IPS-NIHi7 (cell line): ENCODE measurements at regions not wholly inside any gene's neighbourhood (a gene's known extent, or its start where the extent isn't known, plus 50 kb on each side); places are given as distances from the start of the nearest gene placed in this dataset.
"Not testable (repeated sequence)": the region's sequence is repeated elsewhere in the genome, so short reads cannot be mapped to it uniquely, and the experiment has no call there.

Source experiments
- DNase-seq: peaks from one replicate; pipeline ENCODE4 v3.0.0; 2012; ENCODE audit warnings: mixed read lengths; ENCODE audit errors: extremely low spot score

- no peak for DNase-seq
Observed at GRCh38 chr5:67644221-67644920, 447.8 kb upstream of the CD180 start.

DNA sequence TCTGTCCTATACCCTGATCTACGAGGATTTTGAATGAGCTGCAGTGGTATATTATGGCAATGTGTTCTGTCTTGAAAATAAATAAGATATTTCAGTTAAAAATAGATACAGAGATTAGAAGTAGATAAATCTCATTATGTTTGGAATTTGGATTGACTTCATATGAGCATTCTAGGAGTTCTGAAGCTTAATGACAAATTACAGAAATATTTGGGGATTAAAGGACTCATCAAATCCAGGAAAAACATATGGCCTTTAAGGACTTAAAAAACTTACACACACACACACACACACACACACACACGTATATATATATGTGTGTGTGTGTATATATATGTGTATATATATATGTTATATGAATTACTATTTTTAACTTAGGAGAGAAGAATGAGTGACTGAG is 446.9 kb upstream of the CD180 start:
- DNase-seq = no peak

DNA sequence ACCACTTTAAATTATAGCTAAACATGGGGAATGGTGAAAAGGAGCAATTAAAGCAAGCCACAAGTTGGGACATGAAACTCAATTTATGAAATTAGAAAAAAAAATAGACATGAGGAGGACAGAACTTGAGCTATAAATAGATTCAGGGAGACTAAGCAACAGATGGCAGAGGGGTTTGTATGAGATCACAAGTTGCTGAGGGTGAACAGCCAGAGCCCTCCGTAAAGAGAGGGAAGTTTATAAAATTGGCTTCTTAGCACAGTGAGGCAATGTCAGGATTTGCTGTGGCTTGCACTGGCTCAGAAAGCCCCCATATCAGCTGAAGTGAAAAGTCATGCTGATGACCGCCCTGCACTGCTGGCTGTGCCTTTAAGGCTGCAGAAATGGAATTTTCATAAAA is 443.4 kb upstream of the CD180 start:
- no peak for DNase-seq

DNA sequence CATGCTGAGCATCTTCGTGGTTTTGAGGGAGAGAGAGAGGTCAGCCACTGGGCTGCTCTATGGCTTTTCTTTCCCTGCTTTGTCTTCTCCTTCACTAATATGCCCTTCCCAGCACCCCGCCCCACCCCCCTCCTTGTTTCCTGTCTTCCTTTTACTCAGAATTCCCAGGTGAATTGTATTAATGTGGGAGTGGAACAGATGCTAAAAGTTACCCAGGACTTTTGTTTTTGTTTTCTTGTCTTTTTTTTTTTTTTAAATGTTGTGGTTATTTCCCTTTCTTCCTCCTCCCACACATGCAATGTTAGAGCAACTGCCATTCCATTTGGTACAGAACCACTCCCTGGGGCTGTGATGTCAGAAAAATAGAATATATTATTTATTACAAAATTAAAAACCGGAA is 442.7 kb upstream of the CD180 start:
- DNase-seq = no peak

DNA sequence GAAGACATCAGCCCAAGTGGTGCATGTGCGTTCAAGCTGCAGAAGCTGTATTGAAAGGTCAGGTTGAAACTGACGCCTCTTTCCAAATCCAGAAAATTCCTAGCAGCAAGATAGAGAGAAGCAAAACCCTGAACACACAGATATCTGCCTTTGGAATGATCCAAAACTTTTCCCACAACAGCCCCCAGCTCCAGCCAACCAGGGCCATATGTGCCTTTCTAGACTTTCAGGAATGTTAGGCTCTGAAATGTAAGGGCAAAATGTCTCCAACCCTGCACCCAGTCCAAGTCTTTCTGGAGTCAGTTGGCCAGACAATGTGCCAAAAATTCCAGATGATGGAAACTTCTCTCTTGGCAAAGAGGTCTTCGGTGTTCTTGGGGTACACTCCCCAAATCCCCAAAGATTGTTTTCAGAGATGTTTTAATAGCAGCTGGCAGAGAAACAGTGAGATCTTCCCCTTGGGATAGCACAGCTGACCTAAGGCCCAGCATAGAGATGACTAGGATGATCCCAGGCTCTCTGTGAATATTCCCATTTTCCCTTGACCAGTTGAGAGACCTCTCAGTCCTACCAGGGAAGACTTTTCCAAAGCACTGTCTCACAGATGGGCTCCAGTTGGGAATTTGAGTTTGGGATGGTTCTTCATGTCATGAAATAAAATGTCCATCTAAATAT is 440.4 kb upstream of the CD180 start:
- DNase-seq = no peak

DNA sequence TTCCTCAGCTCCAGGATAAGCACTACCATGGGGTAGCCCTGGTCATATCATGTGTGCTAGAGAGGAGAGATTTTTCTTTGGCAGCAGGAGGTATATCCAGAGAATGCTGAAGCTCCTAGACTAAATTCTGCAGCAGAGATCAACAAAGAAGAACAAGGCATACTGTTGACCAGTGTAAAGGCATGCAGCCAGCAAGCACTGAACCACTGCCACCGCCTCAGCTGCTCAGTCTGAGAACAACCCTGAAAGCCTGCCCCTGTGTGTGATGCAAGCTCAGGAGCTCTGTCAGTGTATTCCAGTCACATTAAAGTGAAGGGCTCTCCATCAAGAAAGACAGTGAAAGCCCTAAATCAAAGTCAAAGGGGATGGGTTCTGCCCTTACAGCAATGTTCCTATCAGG is 439.5 kb upstream of the CD180 start:
- no peak for DNase-seq

DNA sequence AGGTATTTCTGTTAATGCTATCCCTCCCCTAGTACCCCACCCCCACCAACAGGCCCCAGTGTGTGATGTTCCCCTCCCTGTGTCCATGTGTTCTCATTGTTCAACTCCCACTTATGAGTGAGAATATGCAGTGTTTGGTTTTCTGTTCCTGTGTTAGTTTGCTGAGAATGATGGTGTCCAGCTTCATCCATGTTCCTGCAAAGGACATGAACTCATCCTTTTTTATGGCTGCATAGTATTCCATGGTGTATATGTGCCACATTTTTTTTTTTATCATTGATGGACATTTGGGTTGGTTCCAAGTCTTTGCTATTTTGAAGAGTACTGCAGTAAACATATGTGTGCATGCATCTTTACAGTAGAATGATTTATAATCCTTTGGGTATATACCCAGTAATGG is 430.5 kb upstream of the CD180 start:
- DNase-seq = not testable (repeated sequence)

DNA sequence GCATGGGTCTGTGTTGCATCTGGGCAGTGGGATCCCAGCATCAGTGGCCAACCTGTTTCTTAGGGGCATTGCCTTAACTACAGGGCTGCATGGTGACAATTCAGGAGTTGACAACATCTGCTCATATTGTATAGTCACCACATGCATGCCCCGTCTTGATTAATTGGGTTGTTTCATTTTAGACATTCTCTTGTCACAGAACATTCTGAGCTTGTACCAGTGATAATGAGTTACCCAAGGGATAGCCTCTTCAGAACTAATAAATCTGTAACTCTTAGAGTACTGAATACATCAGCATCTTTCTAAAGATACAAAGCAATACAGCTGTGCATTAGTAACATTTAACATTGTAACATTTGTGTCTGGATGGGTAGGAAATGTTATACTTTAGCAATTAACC is 426.5 kb upstream of the CD180 start:
- no peak for DNase-seq

GRCh38 chr5:67620424-67621397 is 424.1 kb upstream of the CD180 start:
- no peak for DNase-seq

- DNase-seq = no peak
Observed at GRCh38 chr5:67619636-67620035, 423.0 kb upstream of the CD180 start.

DNA sequence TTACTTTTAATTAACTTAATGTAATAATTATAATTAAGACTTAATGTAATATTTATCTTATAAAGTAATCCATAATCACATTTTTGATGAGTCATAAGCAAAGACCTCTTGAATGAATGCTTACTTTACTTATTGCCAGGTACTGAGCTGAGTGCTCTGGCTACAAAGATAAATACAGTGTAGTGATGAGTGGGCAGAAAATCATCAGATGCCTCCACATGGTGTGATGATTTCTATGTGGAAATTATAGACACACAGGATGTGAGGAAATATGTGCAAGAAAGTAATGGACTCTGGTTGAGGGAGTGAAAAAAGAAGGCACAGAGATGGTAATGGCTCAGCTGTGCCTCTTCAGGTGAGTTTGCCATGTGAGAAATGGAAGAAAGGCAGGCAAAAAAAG is 422.6 kb upstream of the CD180 start:
- DNase-seq = no peak

DNA sequence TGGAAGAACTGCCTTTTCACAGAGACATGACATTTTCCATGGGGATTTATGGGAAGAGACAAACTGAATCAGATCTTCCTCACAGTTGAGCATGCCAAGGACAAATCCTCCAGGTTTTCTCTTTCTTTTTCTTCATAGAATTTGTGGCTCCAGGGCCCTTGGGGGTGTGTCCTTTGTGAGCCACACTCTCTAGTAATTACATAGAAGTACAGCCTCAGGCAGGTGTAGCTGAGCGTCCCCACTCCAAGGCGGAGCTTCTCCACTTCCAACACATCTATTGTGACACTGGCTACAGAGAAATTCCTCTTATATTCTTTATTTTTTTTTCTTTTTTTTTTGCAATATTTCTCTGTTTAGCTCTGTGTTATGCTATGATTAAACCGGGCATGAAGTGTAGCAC is 420.5 kb upstream of the CD180 start:
- no peak for DNase-seq

- DNase-seq = no peak
Observed at GRCh38 chr5:67612961-67613360, 416.4 kb upstream of the CD180 start.

DNA sequence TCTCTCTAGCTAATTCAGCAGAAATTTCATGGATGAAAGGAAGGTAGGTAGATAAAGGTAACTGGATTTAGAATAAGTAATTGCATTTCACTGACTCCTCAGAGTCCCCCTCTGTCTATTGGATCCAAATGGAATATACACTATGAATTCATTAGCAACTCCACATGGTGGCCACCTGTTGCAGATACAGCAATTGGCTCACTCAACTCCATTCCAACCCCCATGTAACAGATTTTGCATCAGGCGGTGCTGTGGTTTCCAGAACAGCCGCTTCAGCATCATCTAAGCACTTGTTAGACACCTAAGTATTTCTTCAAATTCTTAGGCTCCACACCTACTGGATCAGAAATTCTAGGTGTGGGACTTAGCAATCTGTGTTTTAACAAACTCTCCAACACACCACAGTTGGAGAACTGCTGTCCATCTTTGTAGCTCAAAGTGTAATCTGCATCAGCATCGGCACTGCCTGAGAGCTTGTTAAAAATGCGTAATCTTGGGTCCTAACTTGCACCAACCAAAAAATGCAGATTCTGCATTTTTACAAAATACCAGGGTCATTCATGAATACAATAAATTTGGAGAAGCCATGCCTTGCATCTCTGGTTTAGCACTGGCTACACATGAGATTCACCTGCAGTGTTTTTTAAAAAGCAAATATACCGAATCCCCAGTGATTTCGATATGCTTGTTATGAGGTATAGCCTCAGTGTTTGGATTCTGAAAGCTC is 413.8 kb upstream of the CD180 start:
- DNase-seq = no peak

GRCh38 chr5:67607958-67608357 is 411.4 kb upstream of the CD180 start:
- DNase-seq = no peak

GRCh38 chr5:67606586-67606947 is 410.0 kb upstream of the CD180 start:
- DNase-seq = no peak

DNA sequence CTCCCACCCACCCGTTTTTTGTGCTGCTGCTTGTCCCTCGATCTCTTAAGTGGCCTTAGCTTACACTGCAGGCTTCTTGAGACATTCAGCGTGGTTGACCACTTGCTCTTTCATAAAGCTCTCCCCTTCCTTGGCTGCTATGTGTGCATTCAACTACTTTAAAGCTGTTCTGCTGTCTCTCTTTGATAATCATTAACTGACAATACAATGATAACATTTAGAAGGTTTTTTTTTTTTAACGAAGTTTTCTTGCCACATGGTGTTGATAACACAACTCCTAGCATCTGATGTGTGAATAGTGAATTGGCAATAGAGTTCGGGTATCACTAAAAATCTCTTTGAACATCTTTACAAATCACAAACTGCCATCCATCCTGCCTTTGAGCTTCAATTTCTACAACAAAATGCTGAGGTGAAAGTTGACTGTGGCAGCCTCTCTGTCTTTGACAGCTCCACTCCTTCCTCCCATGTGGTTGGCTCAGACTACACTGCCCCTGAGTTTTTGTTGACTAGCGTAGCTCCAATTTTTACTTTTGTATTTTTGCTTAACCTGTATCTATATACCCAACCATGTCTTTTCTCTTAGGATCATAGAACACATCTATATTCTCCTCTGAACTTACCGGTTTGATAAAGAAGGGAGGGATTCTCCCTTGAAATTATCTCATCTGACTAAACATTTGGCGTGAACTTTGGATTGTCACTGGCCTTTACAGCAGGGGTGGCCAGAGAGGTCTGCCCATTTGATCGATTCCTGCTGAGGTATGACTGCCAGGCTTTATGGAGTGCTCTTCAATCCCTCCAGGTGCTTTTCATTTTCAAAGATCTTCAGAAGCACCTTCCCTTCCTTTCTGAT is 409.4 kb upstream of the CD180 start:
- DNase-seq = no peak

DNA sequence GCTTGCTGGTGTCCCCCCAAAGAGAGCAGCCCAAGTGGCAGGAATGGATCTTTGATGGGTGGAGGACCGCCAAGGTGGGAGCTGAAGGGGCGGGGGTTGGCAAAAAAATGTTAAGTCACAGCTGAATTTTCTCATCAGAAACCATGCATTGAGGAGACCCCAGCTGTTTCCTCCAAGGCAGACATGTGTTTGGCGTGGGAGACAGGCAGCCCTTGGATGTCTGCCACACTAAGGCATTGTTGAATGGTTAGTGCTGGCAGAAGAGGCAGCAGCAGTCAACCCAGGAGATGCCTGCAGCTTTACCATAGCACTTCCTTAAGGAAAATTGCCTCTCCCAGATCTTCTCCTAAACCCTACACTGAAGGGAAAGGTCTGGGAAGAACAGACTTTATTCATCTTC is 394.9 kb upstream of the CD180 start:
- DNase-seq = no peak

DNA sequence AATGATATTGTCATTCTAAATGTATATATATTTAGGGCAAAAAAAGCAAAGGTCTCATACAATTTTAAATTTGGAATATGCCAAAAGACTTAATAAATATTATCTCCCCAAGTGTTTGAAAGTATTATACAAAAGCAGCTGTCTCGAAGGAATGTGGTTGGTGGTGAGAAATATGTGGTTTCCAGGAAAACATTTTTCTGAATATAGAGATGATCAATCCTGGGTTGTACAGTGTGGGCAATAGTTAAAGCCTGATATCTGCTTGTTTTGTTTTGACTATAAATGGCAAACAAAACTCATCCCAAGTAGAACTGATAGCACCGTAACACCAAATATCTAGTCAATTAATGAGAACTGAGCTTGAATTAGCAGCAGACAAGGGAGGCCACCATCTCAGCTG is 391.8 kb upstream of the CD180 start:
- DNase-seq = no peak

DNA sequence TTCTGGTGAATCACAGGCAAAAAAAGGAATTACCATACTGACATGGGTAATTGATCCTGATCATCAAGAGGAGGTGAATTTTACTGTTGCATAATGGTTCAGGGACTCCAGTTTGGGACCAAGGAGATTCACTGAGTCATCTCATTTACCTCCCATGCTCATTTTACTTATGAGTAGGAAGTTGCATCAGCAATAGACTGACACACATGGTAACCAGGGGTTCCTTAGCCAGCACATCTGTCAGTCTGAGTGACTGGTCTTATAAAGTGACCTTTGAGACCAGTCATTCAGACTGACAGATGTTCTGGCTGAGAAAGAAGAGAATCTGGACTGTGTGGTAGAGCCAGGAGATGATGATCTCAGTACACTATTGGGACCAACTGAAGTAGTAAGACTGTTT is 384.6 kb upstream of the CD180 start:
- no peak for DNase-seq

- DNase-seq = no peak
Observed at GRCh38 chr5:67578011-67578410, 381.4 kb upstream of the CD180 start.
